Caco-2 (cell line): ENCODE measurements at regions not wholly inside any gene's neighbourhood (a gene's known extent, or its start where the extent isn't known, plus 50 kb on each side); places are given as distances from the start of the nearest gene placed in this dataset.

Source experiments
- BruUV-seq: library from RNA; stranded (reverse); fragments of 400-500 nt; replicated peaks from 2 replicates; lab custom pipeline; 2021; lab: Mats Ljungman, UMichigan
- CTCF ChIA-PET: fragments of 300-600 bp; sonication (Branson Sonifier 250); formaldehyde crosslinking; loops from one replicate; lab custom pipeline; 2022; ENCODE audit warnings: antibody characterized with exemption; lab: Charles Lee
- POLR2A ChIA-PET: fragments of 300-600 bp; sonication (Branson Sonifier 250); formaldehyde crosslinking; loops from one replicate; lab custom pipeline; 2022; ENCODE audit warnings: antibody characterized with exemption; lab: Charles Lee
- DNase-seq, 2 experiments: peaks; one replicate each; pipeline versions ENCODE4 v3.0.0 to v3.0.0-alpha.2; 2020 to 2022
- H3K27me3 ChIP-seq: replicated peaks from 2 replicates; pipeline ENCODE4 v1.6.0; 2011; ENCODE audit warnings: low read length; ENCODE audit not compliant: control insufficient read depth, insufficient read depth
- H3K36me3 ChIP-seq: 2 replicates; pipeline ENCODE4 v1.5.1; 2011; ENCODE audit warnings: low read length; ENCODE audit not compliant: control insufficient read depth, insufficient read depth
- H3K4me1 ChIP-seq: fragments of 250-450 bp; sonication (Bioruptor Pico); 2 replicates; pipeline ENCODE4 v1.5.1; 2020; ENCODE audit warnings: mild to moderate bottlenecking
- H3K4me3 ChIP-seq: 2 replicates; pipeline ENCODE4 v1.5.1; 2011; ENCODE audit warnings: low read depth, mild to moderate bottlenecking, control low read depth, low read length
- H3K9me3 ChIP-seq: fragments of 250-450 bp; sonication (Bioruptor Pico); 2 replicates; pipeline ENCODE4 v1.5.1; 2020; ENCODE audit warnings: mild to moderate bottlenecking, moderate library complexity
- H3K27ac Mint-ChIP-seq: one replicate; pipeline ENCODE4 v1.8.0; 2022; ENCODE audit warnings: mixed read lengths; ENCODE audit not compliant: unreplicated experiment
- H3K27me3 Mint-ChIP-seq: one replicate; pipeline ENCODE4 v1.8.0; 2022; ENCODE audit warnings: mixed read lengths; ENCODE audit not compliant: insufficient read depth, unreplicated experiment
- H3K36me3 Mint-ChIP-seq: one replicate; pipeline ENCODE4 v1.8.0; 2022; ENCODE audit warnings: mild to moderate bottlenecking, mixed read lengths; ENCODE audit not compliant: insufficient read depth, unreplicated experiment
- H3K4me1 Mint-ChIP-seq: one replicate; pipeline ENCODE4 v1.8.0; 2022; ENCODE audit warnings: low read depth, mixed read lengths; ENCODE audit not compliant: unreplicated experiment
- H3K4me3 Mint-ChIP-seq: one replicate; pipeline ENCODE4 v1.8.0; 2022; ENCODE audit warnings: mild to moderate bottlenecking, moderate library complexity, mixed read lengths; ENCODE audit not compliant: unreplicated experiment
- H3K9me3 Mint-ChIP-seq: one replicate; pipeline ENCODE4 v1.8.0; 2022; ENCODE audit warnings: mixed read lengths; ENCODE audit not compliant: unreplicated experiment
- intact Hi-C: fragments of 100-400 bp; cut with micrococcal nuclease; formaldehyde crosslinking; loops from one replicate; pipeline ENCODE4 v1.10.0; 2022; ENCODE audit not compliant: unreplicated experiment
- TF ChIP-seq, protein P1 (sequence below), 2 experiments: fragments of 200-600 bp in 1 of 2; IDR thresholded peaks; 1 replicate in 1 of 2; 2 replicates in 1 of 2; pipeline versions ENCODE4 v1.5.1 to v1.8.0; 2011 to 2022; ENCODE audit warnings: antibody characterized with exemption in 1 of 2, control low read depth in 1 of 2, inconsistent platforms in 1 of 2, low read depth in 1 of 2, low read length in 1 of 2, mild to moderate bottlenecking in 1 of 2, moderate library complexity in 1 of 2; ENCODE audit not compliant: insufficient read depth in 1 of 2, severe bottlenecking in 1 of 2, unreplicated experiment in 1 of 2

GRCh38 chr2:71776227-71776626, 322.9 kb downstream of the DYSF start:
- Mint-ChIP-seq H3K36me3 (no peaks in the 10 kb centered on the region), H3K9me3 (peaks cover 9% of the 10 kb centered on the region), H3K4me1 (no peaks in the 10 kb centered on the region), H3K27ac (no peak overlapping the region), H3K4me3 (no peak overlapping the region), H3K27me3 (no peaks in the 10 kb centered on the region)
- Histone ChIP-seq H3K9me3 (no peaks in the 10 kb centered on the region), H3K4me1 (no peaks in the 10 kb centered on the region), H3K36me3 (no peaks in the 10 kb centered on the region), H3K4me3 (no peak overlapping the region), H3K27me3 (no peaks in the 10 kb centered on the region; the same call in 1 of the 2 replicates)
- no peak for DNase-seq
- ChIA-PET CTCF (interaction anchor here (1.4 kb wide), 1 partner anchor 22 kb away, joined by 4 read pairs; no protein-coding TSS in a partner anchor), POLR2A (no interaction called here)
- BruUV-seq = no TSS peak
- TF ChIP-seq, protein P1, sequence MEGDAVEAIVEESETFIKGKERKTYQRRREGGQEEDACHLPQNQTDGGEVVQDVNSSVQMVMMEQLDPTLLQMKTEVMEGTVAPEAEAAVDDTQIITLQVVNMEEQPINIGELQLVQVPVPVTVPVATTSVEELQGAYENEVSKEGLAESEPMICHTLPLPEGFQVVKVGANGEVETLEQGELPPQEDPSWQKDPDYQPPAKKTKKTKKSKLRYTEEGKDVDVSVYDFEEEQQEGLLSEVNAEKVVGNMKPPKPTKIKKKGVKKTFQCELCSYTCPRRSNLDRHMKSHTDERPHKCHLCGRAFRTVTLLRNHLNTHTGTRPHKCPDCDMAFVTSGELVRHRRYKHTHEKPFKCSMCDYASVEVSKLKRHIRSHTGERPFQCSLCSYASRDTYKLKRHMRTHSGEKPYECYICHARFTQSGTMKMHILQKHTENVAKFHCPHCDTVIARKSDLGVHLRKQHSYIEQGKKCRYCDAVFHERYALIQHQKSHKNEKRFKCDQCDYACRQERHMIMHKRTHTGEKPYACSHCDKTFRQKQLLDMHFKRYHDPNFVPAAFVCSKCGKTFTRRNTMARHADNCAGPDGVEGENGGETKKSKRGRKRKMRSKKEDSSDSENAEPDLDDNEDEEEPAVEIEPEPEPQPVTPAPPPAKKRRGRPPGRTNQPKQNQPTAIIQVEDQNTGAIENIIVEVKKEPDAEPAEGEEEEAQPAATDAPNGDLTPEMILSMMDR (IDR thresholded peaks at IDR 0.05; ENCODE audit: insufficient read depth in 1 of 2, low read depth in 1 of 2, low read length in 1 of 2, severe bottlenecking in 1 of 2, unreplicated experiment in 1 of 2) = no peak
- intact Hi-C loops = no loop called here

DNA sequence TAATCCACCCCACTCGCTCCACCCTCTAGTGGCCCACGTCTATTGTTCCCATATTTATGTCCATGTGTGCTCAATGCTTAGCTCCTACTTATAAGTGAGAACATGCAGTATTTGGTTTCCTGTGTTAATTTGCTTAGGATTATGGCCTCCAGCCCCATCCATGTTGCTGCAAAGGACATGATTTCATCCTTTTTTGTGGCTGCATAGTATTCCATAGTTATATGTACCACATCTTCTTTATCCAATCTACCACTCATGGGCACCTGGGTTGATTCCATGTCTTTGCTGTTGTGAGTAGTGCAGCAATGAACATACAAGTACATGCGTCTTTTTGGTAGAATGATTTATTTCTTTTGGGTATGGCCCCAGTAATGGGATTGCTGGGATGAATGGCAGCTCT, 319.9 kb downstream of the DYSF start:
- Mint-ChIP-seq H3K27me3 (no peaks in the 10 kb centered on the region), H3K9me3 (peaks cover 9% of the 10 kb centered on the region), H3K4me3 (no peak overlapping the region), H3K4me1 (no peaks in the 10 kb centered on the region), H3K27ac (no peak overlapping the region), H3K36me3 (no peaks in the 10 kb centered on the region)
- no peak overlapping the region for H3K4me3 ChIP-seq
- DNase-seq = no peak
- H3K36me3 ChIP-seq = no peaks in the 10 kb centered on the region
- H3K4me1 ChIP-seq = no peaks in the 10 kb centered on the region
- intact Hi-C loops = no loop called here
- TF ChIP-seq, protein P1 (IDR thresholded peaks at IDR 0.05; ENCODE audit: insufficient read depth in 1 of 2, low read depth in 1 of 2, low read length in 1 of 2, severe bottlenecking in 1 of 2, unreplicated experiment in 1 of 2) = no peak
- ChIA-PET POLR2A (no interaction called here), CTCF (no interaction called here)
- H3K27me3 ChIP-seq = no peaks in the 10 kb centered on the region; the same call in 1 of the 2 replicates
- BruUV-seq = no TSS peak
- H3K9me3 ChIP-seq = peaks cover 4% of the 10 kb centered on the region; the same call in 1 of the 2 replicates

- Histone ChIP-seq H3K4me3 (no peak overlapping the region), H3K36me3 (no peaks in the 10 kb centered on the region), H3K4me1 (no peaks in the 10 kb centered on the region), H3K9me3 (peaks cover 4% of the 10 kb centered on the region; the same call in 1 of the 2 replicates), H3K27me3 (no peaks in the 10 kb centered on the region; the same call in 1 of the 2 replicates)
- ChIA-PET POLR2A (no interaction called here), CTCF (no interaction called here)
- H3K4me1 Mint-ChIP-seq = no peaks in the 10 kb centered on the region
- H3K36me3 Mint-ChIP-seq = no peaks in the 10 kb centered on the region
- DNase-seq = no peak
- intact Hi-C loops = no loop called here
- no TSS peak for BruUV-seq
- H3K9me3 Mint-ChIP-seq = peaks cover 9% of the 10 kb centered on the region
- TF ChIP-seq, protein P1 (IDR thresholded peaks at IDR 0.05; ENCODE audit: insufficient read depth in 1 of 2, low read depth in 1 of 2, low read length in 1 of 2, severe bottlenecking in 1 of 2, unreplicated experiment in 1 of 2) = no peak
- no peak overlapping the region for H3K4me3 Mint-ChIP-seq
- no peak overlapping the region for H3K27ac Mint-ChIP-seq
- no peaks in the 10 kb centered on the region for H3K27me3 Mint-ChIP-seq
Measured at GRCh38 chr2:71772510-71773172, 319.3 kb downstream of the DYSF start.
